ENCODE measurements at regions not wholly inside any gene's neighbourhood (a gene's known extent, or its start where the extent isn't known, plus 50 kb on each side); places are given as distances from the start of the nearest gene placed in this dataset.

DNA sequence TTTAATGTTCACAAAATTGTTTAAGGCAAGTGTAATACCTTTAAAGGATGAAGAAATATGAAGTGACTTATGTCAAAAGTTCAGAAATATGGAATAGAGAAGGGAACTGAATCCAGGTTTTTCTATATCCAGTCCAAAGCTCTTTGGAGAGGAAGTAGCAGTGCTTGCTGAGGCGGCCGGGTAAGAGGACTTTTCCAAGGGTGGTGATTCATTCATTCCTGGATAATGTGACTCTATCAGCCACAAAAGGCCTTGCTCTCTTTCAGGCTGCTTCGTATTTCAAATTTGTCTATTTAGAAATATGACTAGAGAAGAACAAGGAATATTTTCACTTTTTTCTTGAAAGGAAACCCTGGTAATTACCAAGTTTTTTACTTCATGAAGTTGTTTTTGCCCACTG is 830.1 kb upstream of the ZEB2 start:
- TF ChIP-seq, protein P1, sequence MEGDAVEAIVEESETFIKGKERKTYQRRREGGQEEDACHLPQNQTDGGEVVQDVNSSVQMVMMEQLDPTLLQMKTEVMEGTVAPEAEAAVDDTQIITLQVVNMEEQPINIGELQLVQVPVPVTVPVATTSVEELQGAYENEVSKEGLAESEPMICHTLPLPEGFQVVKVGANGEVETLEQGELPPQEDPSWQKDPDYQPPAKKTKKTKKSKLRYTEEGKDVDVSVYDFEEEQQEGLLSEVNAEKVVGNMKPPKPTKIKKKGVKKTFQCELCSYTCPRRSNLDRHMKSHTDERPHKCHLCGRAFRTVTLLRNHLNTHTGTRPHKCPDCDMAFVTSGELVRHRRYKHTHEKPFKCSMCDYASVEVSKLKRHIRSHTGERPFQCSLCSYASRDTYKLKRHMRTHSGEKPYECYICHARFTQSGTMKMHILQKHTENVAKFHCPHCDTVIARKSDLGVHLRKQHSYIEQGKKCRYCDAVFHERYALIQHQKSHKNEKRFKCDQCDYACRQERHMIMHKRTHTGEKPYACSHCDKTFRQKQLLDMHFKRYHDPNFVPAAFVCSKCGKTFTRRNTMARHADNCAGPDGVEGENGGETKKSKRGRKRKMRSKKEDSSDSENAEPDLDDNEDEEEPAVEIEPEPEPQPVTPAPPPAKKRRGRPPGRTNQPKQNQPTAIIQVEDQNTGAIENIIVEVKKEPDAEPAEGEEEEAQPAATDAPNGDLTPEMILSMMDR (IDR thresholded peaks at IDR 0.05) = no peak
- TF ChIP-seq POLR2AphosphoS5 (IDR thresholded peaks at IDR 0.05; ENCODE audit: low read depth, low read length) (no peak), TCF7L2 (IDR thresholded peaks at IDR 0.05; ENCODE audit: low read depth, low read length) (no peak), SIN3A (IDR thresholded peaks at IDR 0.05; ENCODE audit: borderline replicate concordance, insufficient read depth, low read depth, low read length) (no peak)
- TF ChIP-seq, protein P2, sequence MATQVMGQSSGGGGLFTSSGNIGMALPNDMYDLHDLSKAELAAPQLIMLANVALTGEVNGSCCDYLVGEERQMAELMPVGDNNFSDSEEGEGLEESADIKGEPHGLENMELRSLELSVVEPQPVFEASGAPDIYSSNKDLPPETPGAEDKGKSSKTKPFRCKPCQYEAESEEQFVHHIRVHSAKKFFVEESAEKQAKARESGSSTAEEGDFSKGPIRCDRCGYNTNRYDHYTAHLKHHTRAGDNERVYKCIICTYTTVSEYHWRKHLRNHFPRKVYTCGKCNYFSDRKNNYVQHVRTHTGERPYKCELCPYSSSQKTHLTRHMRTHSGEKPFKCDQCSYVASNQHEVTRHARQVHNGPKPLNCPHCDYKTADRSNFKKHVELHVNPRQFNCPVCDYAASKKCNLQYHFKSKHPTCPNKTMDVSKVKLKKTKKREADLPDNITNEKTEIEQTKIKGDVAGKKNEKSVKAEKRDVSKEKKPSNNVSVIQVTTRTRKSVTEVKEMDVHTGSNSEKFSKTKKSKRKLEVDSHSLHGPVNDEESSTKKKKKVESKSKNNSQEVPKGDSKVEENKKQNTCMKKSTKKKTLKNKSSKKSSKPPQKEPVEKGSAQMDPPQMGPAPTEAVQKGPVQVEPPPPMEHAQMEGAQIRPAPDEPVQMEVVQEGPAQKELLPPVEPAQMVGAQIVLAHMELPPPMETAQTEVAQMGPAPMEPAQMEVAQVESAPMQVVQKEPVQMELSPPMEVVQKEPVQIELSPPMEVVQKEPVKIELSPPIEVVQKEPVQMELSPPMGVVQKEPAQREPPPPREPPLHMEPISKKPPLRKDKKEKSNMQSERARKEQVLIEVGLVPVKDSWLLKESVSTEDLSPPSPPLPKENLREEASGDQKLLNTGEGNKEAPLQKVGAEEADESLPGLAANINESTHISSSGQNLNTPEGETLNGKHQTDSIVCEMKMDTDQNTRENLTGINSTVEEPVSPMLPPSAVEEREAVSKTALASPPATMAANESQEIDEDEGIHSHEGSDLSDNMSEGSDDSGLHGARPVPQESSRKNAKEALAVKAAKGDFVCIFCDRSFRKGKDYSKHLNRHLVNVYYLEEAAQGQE (IDR thresholded peaks at IDR 0.05; ENCODE audit: insufficient read depth in 1 of 2, low read depth in 2 of 2, low read length in 1 of 2) = no peak
